Esophagus muscularis mucosa (tissue), 4 donors: ENCODE measurements at regions not wholly inside any gene's neighbourhood (a gene's known extent, or its start where the extent isn't known, plus 50 kb on each side); places are given as distances from the start of the nearest gene placed in this dataset.
A peak's percentile ranks its signal among the peaks of the same experiment; 100 is the strongest.

Source experiments
- CTCF ChIP-seq, 3 experiments: fragments of 200-600 bp in 2 of 3; fragments of 450-650 bp in 1 of 3; sonication (generic) in 2 of 3; IDR thresholded peaks; one replicate each; pipeline ENCODE4 v1.5.1; 2017 to 2019; ENCODE audit warnings: antibody characterized with exemption in 3 of 3, mild to moderate bottlenecking in 2 of 3, moderate library complexity in 1 of 3
- EP300 ChIP-seq: sonication (generic); formaldehyde crosslinking; IDR thresholded peaks from one replicate; pipeline ENCODE4 v1.6.1; 2017; ENCODE audit warnings: antibody characterized with exemption
- POLR2A ChIP-seq: fragments of 450-650 bp; IDR thresholded peaks from one replicate; pipeline ENCODE4 v1.6.1; 2017; ENCODE audit warnings: antibody characterized with exemption, moderate library complexity, mild to moderate bottlenecking, low read depth
- POLR2AphosphoS5 ChIP-seq, 2 donors: sonication (generic); formaldehyde crosslinking; IDR thresholded peaks; one replicate each; pipeline ENCODE4 v1.6.1; 2017; ENCODE audit warnings: antibody characterized with exemption in 2 of 2

GRCh38 chrX:96183843-96184242, 500.8 kb upstream of the DIAPH2 start:
- peak in 1 of 3 experiments; percentile 38 for TF ChIP-seq CTCF (IDR thresholded peaks at IDR 0.05)
- TF ChIP-seq POLR2A, result no peak
- TF ChIP-seq EP300, result no peak
- TF ChIP-seq POLR2AphosphoS5 (IDR thresholded peaks at IDR 0.05), result no peak
